HL-60 (cell line): ENCODE measurements at regions not wholly inside any gene's neighbourhood (a gene's known extent, or its start where the extent isn't known, plus 50 kb on each side); places are given as distances from the start of the nearest gene placed in this dataset.
"Not testable (repeated sequence)": the region's sequence is repeated elsewhere in the genome, so short reads cannot be mapped to it uniquely, and the experiment has no call there.

ENCODE experiments used
- CTCF ChIP-seq: IDR thresholded peaks from one replicate; pipeline ENCODE4 v1.5.1; 2011; ENCODE audit warnings: low read length, control low read depth, inconsistent platforms; ENCODE audit not compliant: insufficient read depth
- POLR2AphosphoS5 ChIP-seq: IDR thresholded peaks from 2 replicates; pipeline ENCODE4 v1.6.1; 2012; ENCODE audit warnings: low read depth
- REST ChIP-seq: IDR thresholded peaks from 2 replicates; pipeline ENCODE4 v1.6.1; 2012; ENCODE audit warnings: low read depth; ENCODE audit not compliant: insufficient replicate concordance

GRCh38 chr9:42349181-42349580, 165.7 kb downstream of the SPATA31A6 start:
- not testable (repeated sequence) for TF ChIP-seq CTCF, REST, POLR2AphosphoS5
